ENCODE measurements at regions not wholly inside any gene's neighbourhood (a gene's known extent, or its start where the extent isn't known, plus 50 kb on each side); places are given as distances from the start of the nearest gene placed in this dataset.

DNA sequence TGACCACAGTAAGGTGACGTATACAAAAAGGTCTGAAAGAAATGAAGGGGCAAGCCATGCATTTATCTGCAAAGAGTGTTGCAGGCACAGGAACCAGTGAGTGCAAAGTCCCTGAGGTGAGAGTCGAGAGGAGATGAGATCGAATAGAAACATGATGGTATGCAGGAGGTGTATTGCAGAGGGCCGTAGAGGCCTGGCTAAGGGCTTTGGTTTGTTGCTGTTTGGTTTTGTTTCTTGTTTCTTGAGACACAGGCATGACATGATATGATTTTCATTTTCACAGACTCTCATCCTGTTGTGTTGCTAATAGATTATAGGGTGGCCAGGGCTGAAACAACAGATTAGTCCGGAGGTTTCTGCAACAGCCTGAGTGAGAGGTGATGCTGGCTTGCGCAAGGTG is 80.4 kb downstream of the HSPH1 start:
- TF ChIP-seq POLR2A (IDR thresholded peaks at IDR 0.05) = no peak
- TF ChIP-seq, protein P1, sequence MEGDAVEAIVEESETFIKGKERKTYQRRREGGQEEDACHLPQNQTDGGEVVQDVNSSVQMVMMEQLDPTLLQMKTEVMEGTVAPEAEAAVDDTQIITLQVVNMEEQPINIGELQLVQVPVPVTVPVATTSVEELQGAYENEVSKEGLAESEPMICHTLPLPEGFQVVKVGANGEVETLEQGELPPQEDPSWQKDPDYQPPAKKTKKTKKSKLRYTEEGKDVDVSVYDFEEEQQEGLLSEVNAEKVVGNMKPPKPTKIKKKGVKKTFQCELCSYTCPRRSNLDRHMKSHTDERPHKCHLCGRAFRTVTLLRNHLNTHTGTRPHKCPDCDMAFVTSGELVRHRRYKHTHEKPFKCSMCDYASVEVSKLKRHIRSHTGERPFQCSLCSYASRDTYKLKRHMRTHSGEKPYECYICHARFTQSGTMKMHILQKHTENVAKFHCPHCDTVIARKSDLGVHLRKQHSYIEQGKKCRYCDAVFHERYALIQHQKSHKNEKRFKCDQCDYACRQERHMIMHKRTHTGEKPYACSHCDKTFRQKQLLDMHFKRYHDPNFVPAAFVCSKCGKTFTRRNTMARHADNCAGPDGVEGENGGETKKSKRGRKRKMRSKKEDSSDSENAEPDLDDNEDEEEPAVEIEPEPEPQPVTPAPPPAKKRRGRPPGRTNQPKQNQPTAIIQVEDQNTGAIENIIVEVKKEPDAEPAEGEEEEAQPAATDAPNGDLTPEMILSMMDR (IDR thresholded peaks at IDR 0.05) = no peak
- DNase-seq (ENCODE audit: low spot score in 2 of 2) = peak in 1 of 2 donors; percentile 20
- 70 to 90% methylated on average over 6 of the region's 6 CpGs for WGBS, 2 donors
- intact Hi-C loops (cut with DNase I; ENCODE audit: low total_unique reads) = no loop called here
- H3K4me3 ChIP-seq (ENCODE audit: low read depth, poor library complexity, severe bottlenecking) = no peak overlapping the region

- peak in 1 of 2 donors; percentile 62 for DNase-seq (ENCODE audit: low spot score in 2 of 2)
- no peak for TF ChIP-seq POLR2A (IDR thresholded peaks at IDR 0.05)
- TF ChIP-seq, protein P1 (IDR thresholded peaks at IDR 0.05) = no peak
- intact Hi-C loops (cut with DNase I; ENCODE audit: low total_unique reads) = no loop called here
- H3K4me3 ChIP-seq (ENCODE audit: low read depth, poor library complexity, severe bottlenecking) = no peak overlapping the region
Observed at GRCh38 chr13:31074756-31075155, 86.9 kb downstream of the HSPH1 start.

GRCh38 chr13:31073859-31074718 is 87.6 kb downstream of the HSPH1 start:
- TF ChIP-seq, protein P1 (IDR thresholded peaks at IDR 0.05) = no peak
- TF ChIP-seq POLR2A (IDR thresholded peaks at IDR 0.05) = no peak
- no peak overlapping the region for H3K4me3 ChIP-seq (ENCODE audit: low read depth, poor library complexity, severe bottlenecking)
- intact Hi-C loops (cut with DNase I; ENCODE audit: low total_unique reads) = no loop called here
- peak in 1 of 2 donors; percentile 60 for DNase-seq (ENCODE audit: low spot score in 2 of 2)
- 74 to 79% methylated on average over 5 of the region's 5 CpGs for WGBS, 2 donors

DNA sequence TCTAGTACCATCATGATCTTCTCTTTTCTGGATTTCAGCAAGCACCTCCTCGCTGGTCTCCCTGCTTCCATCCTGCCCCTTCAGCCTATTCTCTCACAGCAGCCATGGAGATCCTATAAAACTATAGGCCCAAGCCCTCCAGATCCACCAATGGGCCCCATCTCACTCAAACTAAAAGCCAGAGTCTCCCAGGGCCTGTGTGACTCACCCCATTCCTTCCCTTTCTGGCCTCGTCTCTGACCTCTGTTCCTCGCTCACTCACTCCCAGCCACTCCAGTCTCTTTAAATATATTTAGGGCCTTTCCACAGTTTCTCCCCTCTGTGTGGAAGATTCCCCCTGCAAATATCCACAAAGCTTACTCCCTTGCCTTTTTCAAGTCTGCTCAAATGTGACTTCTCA is 89.7 kb downstream of the HSPH1 start:
- TF ChIP-seq POLR2A (IDR thresholded peaks at IDR 0.05) = no peak
- TF ChIP-seq, protein P1 (IDR thresholded peaks at IDR 0.05) = no peak
- WGBS, 2 donors = 82 to 92% methylated on average over 3 of the region's 3 CpGs
- H3K4me3 ChIP-seq (ENCODE audit: low read depth, poor library complexity, severe bottlenecking) = no peak overlapping the region
- intact Hi-C loops (cut with DNase I; ENCODE audit: low total_unique reads) = no loop called here
- peak in 1 of 2 donors; percentile 49 for DNase-seq (ENCODE audit: low spot score in 2 of 2)

GRCh38 chr13:31069808-31070534 is 91.7 kb downstream of the HSPH1 start:
- H3K4me3 ChIP-seq (ENCODE audit: low read depth, poor library complexity, severe bottlenecking) = no peak overlapping the region
- 65 to 70% methylated on average over 4 of the region's 4 CpGs for WGBS, 2 donors
- intact Hi-C loops (cut with DNase I; ENCODE audit: low total_unique reads) = no loop called here
- DNase-seq (ENCODE audit: low spot score in 2 of 2) = peak in 1 of 2 donors; percentile 50
- TF ChIP-seq, protein P1 (IDR thresholded peaks at IDR 0.05) = no peak
- TF ChIP-seq POLR2A (IDR thresholded peaks at IDR 0.05) = no peak

All from lower leg skin (tissue), 4 donors.